GM19240 (cell line): ENCODE measurements at regions not wholly inside any gene's neighbourhood (a gene's known extent, or its start where the extent isn't known, plus 50 kb on each side); places are given as distances from the start of the nearest gene placed in this dataset.
"Not testable (repeated sequence)": the region's sequence is repeated elsewhere in the genome, so short reads cannot be mapped to it uniquely, and the experiment has no call there.

Experiments
- DNase-seq: peaks from one replicate; pipeline ENCODE4 v3.0.0; 2011; ENCODE audit warnings: low spot score; ENCODE audit not compliant: insufficient read length

DNA sequence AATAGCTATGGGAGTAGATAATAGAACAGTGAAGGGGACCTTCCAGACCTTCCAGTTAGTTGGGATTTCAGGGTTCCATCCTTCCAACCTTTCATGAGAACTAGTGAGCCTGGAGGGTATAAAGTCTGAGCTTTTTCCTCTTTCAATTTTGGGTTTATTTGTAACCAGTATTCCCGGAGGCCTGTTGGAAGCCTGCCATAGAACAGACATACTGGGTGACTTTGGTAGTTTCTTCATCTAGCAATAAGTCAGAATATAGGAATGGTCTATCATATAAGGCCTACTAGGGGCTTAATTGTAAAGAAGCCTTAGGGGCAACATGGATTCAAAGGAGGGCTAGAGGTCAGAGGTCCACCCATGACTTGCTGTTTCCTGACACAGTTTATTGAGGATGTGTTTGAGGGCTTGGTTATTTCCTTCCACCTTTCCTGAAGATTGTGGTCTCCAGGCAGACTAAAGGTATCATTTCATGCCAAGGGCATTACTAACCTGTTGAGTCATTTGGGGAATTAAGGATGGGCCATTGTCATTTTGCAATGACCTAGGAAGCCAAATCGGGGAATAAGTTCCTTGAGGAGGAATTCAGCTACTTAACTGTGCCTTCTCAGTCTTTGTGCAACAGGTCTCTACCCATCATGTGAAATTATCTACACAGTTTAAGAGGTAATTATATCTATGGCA, 410.3 kb downstream of the SLC6A15 start:
- no peak for DNase-seq

DNA sequence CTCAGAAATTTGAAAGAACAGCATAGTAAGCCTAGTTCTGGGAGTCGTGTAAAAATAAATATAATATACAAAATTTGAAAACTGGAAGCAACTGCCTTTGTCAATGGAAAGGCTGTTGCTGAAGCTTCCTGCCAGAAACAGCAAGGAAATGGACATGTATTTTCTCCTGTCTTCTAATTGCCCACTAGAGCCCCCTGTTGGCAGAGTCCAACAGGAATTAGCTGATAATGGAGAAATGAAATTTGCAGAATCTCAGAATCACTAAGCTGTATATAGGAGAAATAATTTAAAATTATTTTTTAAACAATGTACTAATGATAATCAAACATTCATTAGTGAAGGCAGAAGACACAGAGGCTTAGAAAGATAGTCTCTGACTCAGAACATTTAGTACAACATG, 414.8 kb downstream of the SLC6A15 start:
- peak; percentile 5 for DNase-seq

DNA sequence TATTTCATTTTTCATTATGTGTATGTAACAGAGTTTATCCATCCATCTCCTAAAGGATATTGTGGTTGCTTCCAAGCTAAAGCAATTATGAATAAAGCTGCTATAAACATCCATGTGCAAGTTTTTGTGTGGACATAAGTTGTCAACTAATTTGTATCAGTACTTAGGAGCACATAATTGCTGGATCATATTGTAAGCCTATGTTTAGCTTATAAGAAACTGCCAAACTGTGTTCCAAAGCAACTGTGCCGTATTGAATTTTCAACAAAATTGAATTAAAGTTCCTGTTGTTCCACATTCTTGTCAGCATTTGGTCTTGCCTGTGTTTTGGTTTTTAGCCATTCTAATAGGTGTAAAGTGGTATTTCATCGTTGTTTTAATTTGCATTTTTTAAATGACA, 416.9 kb downstream of the SLC6A15 start:
- no peak for DNase-seq

DNA sequence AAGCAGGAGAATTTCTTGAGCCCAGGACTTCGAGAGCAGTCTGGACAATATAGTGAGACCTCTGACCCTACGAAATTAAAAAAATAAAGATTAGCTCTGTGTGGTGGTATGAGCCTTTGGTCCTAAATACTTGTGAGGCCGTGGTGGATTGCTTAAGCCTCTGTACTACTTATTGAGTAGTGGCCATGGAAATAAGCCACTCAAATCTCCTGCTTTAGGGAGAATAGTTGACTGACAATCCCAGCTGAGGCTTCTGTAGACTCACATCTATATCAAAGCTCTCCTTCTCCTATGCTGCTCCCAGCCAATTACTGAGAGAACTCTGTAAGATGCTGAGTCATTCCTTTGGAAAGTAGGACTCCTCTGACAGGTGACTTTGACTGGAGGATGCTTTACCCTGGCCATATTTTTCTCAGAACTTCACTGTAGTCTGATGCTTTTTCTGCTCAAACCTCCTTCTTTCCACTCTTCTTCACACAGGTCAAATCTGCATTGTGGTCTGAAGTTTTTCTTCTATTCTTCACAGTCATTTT, 420.2 kb downstream of the SLC6A15 start:
- no peak for DNase-seq

DNA sequence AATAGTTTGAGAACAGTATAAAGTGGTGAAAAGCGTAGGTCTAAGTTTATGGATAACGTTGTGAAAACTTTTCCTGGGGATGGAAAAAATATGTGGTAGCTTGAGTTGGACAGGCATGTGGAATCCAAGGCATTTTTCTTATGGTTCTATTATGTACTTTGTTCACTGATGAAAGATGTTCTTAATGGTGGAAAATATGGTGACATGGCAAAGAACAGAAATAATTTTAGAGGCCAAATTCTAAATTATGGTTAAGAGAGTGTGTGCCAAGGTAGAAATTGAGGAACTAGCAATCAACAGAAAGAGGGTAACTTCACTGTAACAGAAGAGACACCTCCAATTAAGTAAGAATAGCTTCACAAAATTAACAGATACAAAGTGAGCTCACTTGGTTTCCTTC, 427.8 kb downstream of the SLC6A15 start:
- no peak for DNase-seq

DNA sequence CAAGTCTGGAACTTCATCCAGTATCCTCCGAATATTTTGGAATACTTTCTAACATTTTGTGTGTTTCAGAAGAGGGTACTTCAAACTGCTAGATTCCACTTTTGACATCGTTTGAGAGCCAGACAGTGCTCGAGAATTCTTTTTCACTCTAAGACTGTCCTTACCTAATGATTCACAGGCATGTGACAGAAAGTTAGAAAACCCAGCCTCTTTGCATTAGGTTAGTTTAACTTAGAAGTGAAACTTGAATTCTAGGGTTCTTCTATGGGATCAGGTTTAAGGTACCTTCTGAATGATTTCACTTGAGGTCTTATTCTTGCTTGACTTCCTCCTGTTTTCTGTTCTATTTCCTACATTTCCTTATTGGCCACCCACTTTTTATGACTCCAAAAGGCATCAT, 431.8 kb downstream of the SLC6A15 start:
- DNase-seq, result no peak

DNA sequence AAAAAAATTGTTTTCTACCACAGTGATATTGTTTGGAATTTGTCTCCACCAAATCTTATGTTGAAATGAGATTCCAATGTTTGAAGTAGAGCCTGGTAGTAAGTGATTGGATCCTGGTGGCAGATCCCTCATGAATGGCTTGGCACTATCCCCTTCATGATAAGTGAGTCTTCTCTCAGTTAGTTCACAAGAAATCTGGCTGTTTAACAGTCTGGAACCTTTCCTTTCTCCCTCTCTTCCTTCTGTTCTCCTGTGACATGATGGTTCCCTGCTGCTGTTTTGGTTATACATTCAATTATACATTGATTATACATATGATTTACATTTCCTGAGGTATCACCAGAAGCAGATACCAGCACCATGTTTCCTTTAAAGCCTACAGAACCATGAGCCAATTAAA, 442.2 kb downstream of the SLC6A15 start:
- DNase-seq, result no peak

DNA sequence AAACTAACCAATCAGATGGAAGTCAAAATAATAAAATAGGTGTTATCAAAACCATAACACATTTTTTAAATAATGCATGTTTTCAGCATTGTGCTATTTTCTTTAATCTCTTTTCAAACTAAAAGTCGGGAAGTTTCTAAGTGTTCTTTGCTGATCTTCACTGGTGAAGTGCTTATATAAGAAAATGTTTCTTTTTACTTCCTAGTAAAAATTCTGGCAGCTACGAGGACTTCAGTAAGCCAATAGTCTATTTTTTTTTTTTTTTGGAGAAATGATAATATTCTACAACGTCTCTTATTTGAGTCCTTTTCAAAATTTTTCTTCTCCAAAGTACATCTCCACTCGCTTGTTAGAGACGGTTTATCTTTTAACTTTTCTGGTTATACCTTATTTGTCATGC, 448.0 kb downstream of the SLC6A15 start:
- DNase-seq, result no peak

DNA sequence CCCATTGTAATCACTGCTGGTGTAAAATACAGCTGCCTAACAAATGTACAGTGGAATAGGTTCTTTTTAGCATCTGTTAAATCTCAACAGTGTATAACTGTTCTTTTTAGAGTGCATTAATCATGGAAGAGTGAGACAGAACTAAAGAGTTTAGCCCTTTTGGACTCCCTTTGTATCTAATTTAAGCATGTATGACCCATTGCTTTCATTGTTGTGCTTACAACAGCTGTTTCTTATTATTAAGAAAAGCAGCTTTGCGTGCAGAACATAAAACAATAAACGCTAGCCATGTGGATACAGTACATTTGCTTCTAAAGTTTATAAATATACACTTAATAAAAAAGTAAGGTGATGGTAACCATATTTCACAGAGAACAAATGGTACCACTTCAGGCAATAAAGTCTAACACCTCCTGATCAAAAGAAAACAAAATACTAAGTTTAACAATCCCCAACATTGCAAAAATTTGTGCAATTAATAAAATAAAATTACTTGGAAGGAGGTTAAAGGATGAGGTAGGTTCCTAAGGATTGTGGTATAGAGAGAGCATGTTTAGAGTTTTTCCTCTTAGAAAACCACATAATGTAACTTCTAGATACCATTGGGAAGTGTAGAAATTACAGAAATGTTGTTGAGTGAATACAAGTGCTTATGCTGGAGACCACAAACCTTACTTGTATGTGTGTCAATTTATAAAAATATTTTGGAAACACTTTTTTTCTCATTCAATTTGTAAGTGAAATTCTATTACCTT, 448.7 kb downstream of the SLC6A15 start:
- DNase-seq, result no peak

DNA sequence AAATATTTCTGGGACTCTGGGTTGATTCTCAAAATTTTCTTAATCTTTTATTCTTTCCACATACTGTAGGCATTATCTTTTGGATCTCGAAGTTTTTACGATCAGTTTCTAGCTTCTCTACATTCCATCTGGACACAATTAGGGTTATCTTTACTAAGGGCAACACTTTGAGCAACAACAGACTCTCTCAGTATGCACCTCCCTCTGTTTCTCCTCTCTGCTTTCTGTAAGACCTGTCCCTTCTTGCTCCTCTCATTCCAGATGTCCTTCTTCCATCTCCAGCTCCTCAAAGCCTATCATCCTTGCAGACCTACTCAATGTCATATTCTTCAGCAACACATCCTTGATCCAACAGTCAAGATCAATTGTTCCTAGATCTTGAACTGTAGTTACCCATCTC, 457.0 kb downstream of the SLC6A15 start:
- DNase-seq, result no peak

DNA sequence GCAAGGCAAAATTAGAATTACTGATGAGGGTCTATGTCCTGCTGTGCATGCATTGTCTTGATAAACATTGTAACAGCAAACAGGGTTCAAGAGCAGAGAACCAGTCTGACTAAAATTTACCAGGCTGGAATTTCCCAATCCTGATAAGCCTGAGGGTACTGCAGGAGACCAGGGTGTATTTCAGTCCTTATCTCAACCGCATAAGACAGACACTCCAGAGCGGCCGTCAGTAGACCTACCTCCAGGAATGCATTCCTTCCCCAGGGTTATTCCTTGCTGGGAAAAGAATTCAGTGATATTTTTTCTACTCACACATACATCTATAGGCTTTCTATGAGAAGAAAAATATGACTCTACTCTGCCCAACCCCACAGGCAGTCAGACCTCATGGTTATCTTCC, 466.1 kb downstream of the SLC6A15 start:
- not testable (repeated sequence) for DNase-seq

DNA sequence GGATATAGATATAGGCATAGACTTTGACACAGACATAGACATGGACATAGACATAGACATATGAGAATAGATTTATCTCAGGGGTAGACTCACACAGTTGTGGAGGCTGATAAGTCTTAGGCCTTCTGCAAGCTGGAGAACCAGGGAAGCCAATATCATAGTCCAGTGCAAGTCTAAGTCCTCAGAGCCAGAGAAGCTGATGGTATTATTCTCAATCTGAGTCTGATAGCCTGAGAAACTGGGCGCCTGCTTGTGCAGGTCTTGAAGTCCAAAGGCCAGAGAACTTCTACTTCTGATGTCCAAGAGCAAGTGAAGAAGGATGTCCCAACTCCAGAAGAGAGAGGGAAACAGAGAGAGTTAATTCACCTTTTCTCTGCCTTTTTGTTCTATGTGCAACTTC, 476.5 kb downstream of the SLC6A15 start:
- DNase-seq, result no peak

DNA sequence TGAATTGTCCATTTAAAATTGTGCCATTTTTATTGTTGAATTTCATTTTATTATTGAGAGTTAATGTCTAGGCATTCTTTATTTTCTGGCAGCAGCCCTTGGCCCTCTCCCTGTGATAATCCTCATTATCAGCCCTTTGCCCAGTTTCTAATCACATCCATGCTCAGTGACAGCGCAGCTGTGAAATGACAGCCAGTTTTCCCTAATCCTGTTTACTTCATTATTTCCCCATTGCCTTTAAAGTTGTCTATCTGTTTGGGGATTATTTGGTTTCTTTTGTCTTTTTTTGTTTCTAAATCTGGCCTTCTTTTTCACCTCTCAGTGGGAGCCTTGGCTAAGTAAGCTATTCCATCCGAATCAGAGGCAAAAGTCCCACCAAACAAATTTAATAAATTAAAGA, 476.9 kb downstream of the SLC6A15 start:
- DNase-seq, result no peak

DNA sequence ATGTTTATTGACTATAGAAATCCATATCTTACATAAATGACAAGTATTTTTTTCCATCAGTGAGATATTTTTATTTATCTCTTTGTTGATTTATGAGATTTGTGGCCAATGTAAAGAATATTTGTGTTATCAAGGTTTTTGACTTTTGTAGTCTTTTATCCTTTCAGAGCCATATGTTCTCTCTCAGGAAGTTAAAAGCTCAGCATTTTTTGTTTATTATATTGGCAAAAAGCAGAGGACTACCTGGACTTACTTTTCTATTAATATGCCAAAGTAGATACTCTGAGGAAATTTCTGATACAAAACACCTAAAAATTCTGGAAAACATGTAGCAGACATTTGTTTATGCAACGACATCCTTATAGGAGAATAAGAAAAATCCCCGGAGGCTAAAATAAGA, 490.3 kb downstream of the SLC6A15 start:
- no peak for DNase-seq

DNA sequence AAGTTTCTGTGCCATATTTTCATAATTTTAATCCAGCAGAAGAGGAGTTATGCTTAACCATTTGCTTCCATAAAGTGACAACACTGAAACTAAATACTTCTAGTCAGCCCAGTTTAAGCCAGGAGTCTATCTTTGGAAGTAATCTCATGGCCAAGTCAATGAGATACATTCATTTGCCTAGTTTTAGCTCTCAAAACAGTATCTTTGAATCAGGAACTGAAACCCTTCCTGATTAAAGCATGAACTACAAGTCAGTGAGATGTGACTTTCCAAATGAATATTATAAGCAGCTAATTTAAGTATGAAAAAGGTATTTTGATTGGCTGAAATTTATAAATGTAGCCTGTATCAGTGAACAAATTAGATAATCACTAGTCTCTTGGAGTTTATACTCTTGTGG, 491.5 kb downstream of the SLC6A15 start:
- no peak for DNase-seq

DNA sequence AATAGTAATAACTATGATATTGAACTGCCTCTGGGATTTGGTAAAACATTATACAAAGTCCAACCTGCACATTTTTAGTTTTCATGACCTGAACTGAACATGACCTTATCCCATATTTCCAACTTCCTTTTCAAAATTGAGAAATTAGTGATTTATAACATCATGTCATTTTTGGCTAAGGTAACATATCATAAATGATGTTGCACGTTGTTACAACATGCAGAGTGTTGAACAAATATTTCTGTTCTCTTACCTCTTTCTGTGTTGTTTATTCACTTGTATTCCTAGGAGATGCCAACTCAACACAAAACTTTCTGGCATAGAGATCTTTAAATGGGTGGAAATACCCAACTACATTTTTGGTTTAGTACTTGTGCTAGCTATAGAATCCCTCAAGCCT, 496.0 kb downstream of the SLC6A15 start:
- DNase-seq, result no peak

DNA sequence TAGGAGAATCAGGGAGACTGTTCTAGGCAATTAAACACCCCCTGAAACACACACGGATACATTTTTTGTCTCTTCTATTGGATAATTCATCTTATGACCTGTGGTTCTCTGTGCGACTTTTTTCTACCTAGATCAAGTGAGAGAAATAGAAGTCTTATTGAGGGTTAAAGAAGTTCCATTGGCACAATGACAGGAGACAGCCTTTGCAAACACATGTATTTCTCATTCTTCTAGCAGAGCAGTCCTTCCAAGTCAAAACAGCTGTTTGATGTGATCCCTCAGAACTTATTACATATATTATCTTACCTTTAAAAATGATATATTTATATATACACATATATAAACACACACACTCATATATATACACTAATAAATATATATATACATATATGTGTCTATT, 496.7 kb downstream of the SLC6A15 start:
- no peak for DNase-seq

DNA sequence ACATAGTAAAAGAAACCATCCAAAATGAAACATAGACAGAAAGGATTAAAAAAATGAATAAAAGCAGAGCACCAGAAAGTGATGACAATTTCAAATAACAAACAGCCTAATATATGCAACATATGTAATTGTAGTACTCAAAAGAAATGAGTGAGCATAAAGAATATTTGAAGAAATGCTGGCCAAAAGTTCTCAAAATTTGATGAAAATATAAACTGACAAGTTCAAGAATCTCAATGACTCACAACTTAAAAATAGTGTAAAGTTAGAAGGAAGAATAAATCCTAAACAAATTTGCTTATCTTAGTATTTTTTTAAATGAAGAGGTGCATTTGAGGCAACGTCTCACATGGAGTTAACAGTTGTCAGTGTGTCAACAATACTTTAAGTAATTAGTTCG, 498.9 kb downstream of the SLC6A15 start:
- no peak for DNase-seq

DNA sequence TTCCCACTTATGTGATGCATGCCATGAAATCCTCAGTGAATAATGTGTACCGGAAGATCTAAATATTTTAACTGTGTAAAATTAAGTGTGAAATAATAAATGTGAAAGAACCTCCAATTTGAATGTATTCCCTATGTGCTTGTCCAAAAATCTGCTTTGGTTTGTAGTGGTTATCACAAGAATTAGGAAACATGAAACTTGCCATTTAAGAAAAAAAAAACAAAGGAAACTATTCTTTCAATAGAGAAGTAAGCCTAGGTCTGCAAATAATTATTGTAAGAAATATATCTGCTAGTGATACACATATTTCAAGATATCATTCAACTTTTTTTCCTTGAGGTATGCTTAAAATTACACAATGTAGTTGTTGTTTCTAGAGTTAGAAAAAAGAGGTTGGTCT, 500.4 kb downstream of the SLC6A15 start:
- no peak for DNase-seq

DNA sequence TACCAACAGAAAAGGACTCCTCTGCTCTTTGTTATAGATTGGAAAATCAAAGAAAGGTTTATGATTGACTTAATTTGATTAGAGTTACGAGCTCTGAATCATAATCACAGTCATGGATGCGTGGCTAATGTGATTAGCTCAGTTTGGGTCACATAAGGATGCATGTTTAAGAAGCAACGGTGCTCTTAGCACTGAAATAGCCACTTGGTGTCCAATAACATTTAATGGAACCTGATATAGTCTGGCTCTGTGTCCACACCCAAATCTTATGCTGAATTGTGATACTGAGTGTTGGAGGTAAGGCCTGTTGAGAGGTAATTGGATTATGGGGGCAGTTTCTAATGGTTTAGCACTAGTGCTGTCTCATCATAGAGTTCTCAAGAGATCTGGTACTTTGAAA, 501.6 kb downstream of the SLC6A15 start:
- no peak for DNase-seq

DNA sequence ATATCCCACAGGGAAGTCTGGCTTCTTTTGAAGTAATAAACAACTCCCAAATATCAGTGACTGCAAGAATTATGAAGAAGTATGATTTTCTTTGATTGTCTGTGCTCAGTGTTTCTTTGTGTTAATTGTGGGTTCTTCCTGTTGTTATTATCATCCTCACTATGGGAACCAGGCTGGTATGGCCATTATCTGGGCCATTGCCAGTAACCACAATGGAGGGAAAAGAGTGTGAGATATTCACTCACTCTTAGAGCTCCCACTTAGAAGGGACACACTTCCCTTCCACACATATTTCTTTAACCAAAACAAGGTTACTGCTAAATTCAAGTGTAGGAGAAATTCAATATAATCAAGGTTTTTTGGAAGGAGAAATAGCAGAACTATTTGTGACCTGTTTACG, 503.7 kb downstream of the SLC6A15 start:
- DNase-seq, result no peak

DNA sequence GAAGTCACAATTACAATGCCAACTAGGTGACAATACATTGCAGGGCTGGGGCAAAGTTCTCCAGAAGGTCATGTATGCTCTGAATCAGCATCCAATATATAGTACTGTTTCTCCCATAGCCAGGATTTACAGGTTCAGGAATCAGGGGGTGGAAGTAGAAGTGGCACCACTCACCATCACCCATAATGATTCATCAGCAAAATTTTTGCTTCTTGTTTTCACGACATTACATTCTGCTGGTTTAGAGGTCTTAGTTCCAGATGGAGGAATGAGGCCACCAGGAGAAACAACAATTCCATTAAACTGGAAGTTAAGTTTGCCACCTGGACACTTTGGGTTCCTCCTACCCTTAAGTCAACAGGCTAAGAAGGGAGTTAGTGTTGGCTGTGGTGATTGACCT, 505.9 kb downstream of the SLC6A15 start:
- DNase-seq, result not testable (repeated sequence)

DNA sequence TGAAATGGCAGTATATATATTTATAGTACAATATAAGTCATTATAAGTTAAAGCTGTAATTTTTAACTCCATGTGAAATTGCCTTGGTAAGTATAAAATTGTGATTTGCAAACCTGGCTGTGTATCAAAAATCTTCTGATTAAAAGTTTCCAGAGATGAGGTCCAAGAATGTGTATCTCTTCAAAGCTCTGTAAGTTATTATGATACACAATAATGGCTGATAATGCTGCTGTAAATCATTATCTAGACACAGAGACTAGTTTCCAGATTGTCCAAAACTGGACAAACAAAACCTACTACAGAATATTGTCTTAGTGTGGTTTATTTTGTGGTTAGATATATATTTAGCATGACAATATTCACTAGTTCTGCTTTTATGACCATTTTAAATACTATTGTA, 514.8 kb downstream of the SLC6A15 start:
- no peak for DNase-seq
